HT-29 (cell line): ENCODE measurements at regions not wholly inside any gene's neighbourhood (a gene's known extent, or its start where the extent isn't known, plus 50 kb on each side); places are given as distances from the start of the nearest gene placed in this dataset.

Source experiments
- DNase-seq: peaks from one replicate; pipeline ENCODE4 v3.0.0-alpha.2; 2015; ENCODE audit warnings: low spot score

- no peak for DNase-seq
Measured at GRCh38 chr6:139549561-139550070, 175.2 kb upstream of the CITED2 start.

- DNase-seq = no peak
Measured at GRCh38 chr6:139547804-139548203, 173.4 kb upstream of the CITED2 start.

- DNase-seq = no peak
Measured at GRCh38 chr6:139547122-139547776, 172.8 kb upstream of the CITED2 start.

GRCh38 chr6:139546106-139546472 is 171.6 kb upstream of the CITED2 start:
- DNase-seq = no peak

DNA sequence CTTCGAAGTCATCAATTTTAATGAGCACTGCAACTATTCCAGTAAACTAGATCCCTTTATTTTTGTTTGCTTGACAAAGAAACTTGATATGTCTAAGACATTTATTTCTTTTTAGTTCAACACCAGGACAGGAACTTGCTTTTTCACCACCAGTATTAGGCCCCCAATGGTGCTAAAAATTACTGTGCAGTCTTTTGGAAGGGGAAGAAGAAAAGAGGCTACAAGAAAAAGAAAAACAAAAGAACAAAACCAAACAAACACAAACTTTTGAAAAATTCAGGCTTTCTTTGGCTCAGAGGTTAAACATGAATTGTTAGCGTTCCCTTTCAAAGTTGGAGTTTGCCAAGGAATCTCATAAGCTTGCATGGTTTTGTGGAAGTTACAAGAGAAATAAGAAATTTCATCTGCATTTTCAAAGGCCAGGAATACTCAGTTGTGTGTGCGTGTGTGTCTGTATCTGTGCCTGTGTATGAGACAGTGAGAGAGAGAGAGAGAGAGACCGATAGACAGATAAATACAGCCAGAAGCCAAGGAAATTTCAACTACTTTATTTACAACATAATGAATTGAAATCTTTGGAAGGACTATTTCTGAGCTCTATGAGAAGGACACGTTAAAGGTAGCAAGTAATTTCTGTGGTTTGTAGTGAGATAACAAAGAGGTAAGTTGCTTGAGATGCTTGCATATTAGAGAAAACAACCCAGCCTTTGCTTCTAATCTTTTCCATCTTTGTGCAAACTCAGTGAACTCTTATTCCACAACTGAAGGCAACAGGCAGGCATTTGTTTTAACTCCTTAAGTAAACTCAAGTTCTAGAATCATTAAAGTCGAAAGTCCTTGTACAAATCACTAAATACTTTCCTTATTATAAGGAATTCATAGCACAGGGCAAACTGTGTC is 171.0 kb upstream of the CITED2 start:
- DNase-seq = no peak

GRCh38 chr6:139544701-139545057 is 170.2 kb upstream of the CITED2 start:
- no peak for DNase-seq

GRCh38 chr6:139542351-139542750 is 167.9 kb upstream of the CITED2 start:
- no peak for DNase-seq

GRCh38 chr6:139540894-139541293 is 166.4 kb upstream of the CITED2 start:
- DNase-seq = no peak

- no peak for DNase-seq
Measured at GRCh38 chr6:139540276-139540675, 165.8 kb upstream of the CITED2 start.

DNA sequence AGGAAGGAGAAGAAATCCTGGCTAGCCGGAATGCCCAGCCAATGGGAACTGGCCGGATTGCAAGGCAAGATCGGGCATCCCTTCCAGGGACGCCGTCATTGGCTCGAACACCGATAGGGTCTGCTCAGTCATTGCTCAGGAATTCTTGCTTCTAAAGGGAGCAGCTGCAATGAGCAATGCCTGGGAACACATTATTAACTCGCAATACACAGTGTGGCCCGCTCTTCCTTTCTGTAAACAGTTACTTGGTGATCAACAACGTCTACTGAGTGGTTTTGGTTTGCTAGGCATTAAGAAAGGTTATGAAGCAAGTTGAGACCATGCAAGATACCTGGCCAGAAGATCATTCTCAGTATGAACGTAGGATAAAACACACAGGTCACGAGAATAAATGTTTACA is 165.4 kb upstream of the CITED2 start:
- DNase-seq = peak; percentile 89

- no peak for DNase-seq
Measured at GRCh38 chr6:139538366-139538765, 163.9 kb upstream of the CITED2 start.

- DNase-seq = peak; percentile 69
Measured at GRCh38 chr6:139536751-139537617, 162.5 kb upstream of the CITED2 start.

DNA sequence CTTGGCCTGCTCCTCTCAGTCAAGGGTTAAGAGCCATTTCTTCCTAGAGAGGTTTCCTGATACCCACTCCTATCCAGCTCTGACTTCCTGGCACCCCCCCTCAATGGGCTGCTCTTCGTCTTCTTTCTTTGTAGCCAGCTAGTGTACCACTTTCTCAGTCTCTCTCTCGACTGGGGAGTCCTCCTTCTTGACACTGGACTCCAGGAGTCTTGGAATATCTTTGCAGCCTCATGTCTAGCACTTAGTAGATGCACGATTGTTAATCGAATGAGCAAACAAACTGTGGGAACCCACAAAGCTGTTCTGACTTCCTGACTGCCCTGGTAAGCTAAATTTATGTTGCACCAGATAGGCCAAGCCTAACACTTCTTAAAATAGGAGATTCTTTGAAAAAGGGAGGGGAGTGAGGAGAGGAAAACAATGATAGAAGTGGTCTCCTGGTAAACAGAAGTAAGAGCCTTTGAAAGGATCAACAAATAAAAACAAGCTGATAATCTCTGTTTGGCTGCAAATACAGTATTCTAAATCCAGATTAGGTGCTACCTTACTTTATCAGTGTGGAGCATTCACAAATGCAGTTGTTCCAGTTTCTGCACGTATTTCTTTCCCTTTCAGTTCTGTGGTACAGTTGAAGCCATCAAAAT is 160.1 kb upstream of the CITED2 start:
- DNase-seq = no peak

GRCh38 chr6:139533573-139534471 is 159.4 kb upstream of the CITED2 start:
- no peak for DNase-seq

- DNase-seq = no peak
Measured at GRCh38 chr6:139533171-139533570, 158.7 kb upstream of the CITED2 start.

GRCh38 chr6:139531148-139532115 is 157.0 kb upstream of the CITED2 start:
- DNase-seq = peak; percentile 33

DNA sequence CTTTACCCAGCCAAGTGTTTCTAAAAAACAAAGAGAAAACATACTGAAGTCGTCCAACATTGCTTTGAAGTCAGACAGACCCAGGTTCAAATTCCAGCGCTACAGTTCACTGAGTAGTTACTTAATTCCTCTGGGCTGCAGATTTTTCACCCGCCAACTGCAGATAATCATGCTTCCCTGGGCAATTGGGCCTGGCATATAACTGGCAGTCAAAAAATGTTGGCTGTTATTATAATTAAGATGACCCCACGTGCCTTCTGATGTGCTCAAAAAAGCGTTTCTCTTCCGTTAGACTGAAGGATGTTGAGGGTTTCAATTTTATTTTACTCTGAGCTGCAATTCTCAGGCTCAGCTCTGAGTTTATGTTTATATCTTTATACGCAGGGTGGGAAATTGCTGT is 156.1 kb upstream of the CITED2 start:
- DNase-seq = no peak

GRCh38 chr6:139529420-139529819 is 155.0 kb upstream of the CITED2 start:
- DNase-seq = no peak

GRCh38 chr6:139528471-139528870 is 154.0 kb upstream of the CITED2 start:
- DNase-seq = no peak
